ENCODE measurements at regions not wholly inside any gene's neighbourhood (a gene's known extent, or its start where the extent isn't known, plus 50 kb on each side); places are given as distances from the start of the nearest gene placed in this dataset.

DNA sequence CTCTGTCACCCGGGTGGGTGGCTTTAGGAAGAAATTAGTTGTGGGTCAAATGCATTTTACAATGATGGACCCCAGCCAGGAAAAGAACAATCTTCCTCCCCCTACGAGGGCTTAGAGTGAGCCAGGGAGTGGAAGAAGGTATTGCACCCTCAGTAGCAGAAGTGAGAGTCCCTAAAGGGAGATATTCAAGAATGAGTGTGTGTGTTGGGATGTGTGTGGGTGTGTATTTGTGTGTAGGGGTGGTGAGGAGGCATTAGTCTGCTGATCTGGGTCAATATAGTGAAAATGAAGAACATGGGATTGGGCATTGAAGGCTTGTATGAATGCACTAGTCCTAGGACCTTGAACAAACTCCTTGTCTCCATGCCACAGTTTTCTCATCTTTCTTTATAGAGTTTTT is 85.2 kb upstream of the RUNX1 start:
- TF ChIP-seq CTCF (IDR thresholded peaks at IDR 0.05) (no peak), RAD21 (IDR thresholded peaks at IDR 0.05; ENCODE audit: low read length) (no peak), YY1 (IDR thresholded peaks at IDR 0.05; ENCODE audit: low read depth) (no peak), SMC3 (IDR thresholded peaks at IDR 0.05; ENCODE audit: low read depth, low read length) (no peak), NFIC (IDR thresholded peaks at IDR 0.05; ENCODE audit: borderline replicate concordance) (no peak), ZBTB33 (IDR thresholded peaks at IDR 0.05; ENCODE audit: borderline replicate concordance, low read depth) (no peak), EP300 (IDR thresholded peaks at IDR 0.05; ENCODE audit: borderline replicate concordance in 1 of 2, low read depth in 1 of 2, low read length in 1 of 2) (no peak), CHD2 (IDR thresholded peaks at IDR 0.05; ENCODE audit: low read length, partially characterized antibody) (no peak), EZH2phosphoT487 (IDR thresholded peaks at IDR 0.05; ENCODE audit: borderline replicate concordance, low read depth) (no peak), USF1 (IDR thresholded peaks at IDR 0.05; ENCODE audit: borderline replicate concordance, low read depth) (no peak), NRF1 (IDR thresholded peaks at IDR 0.05; ENCODE audit: low read depth, low read length) (no peak), SIN3A (IDR thresholded peaks at IDR 0.05; ENCODE audit: borderline replicate concordance, low read depth, low read length) (no peak)

Measured in SK-N-SH (cell line).